HG03045 (cell line): ENCODE measurements at regions not wholly inside any gene's neighbourhood (a gene's known extent, or its start where the extent isn't known, plus 50 kb on each side); places are given as distances from the start of the nearest gene placed in this dataset.
"Not testable (repeated sequence)": the region's sequence is repeated elsewhere in the genome, so short reads cannot be mapped to it uniquely, and the experiment has no call there.

Source experiments
- ATAC-seq: cut with Tn5 transposase; IDR thresholded peaks from one replicate; pipeline ENCODE4 v1.9.1; 2021; ENCODE audit warnings: mild to moderate bottlenecking, moderate library complexity; ENCODE audit not compliant: unreplicated experiment

DNA sequence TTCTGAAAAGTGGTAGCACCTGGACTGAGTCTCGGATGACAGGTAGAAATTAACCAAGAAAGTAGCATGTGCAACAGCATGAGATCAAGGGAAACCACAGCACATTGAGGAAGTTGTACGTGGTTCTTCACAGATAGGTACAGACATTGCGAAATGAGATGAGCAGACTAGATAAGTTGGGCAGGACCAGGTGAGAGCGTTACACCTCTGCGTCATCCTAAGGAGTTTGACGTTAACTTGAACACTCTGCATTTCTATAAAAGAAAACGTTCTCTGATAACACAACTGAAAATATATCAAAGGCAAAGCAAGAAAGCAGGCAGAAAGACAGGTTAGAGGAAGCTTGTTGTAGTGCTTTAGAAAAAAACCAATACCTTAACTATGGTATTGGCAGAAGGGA, 98.5 kb upstream of the RASSF8 start:
- ATAC-seq, result no peak

GRCh38 chr12:25861226-25861625, 97.3 kb upstream of the RASSF8 start:
- ATAC-seq, result no peak

GRCh38 chr12:25864306-25865276, 93.9 kb upstream of the RASSF8 start:
- no peak for ATAC-seq

- ATAC-seq, result no peak
Observed at GRCh38 chr12:25866586-25867378, 91.7 kb upstream of the RASSF8 start.

- no peak for ATAC-seq
Observed at GRCh38 chr12:25868193-25868592, 90.3 kb upstream of the RASSF8 start.

DNA sequence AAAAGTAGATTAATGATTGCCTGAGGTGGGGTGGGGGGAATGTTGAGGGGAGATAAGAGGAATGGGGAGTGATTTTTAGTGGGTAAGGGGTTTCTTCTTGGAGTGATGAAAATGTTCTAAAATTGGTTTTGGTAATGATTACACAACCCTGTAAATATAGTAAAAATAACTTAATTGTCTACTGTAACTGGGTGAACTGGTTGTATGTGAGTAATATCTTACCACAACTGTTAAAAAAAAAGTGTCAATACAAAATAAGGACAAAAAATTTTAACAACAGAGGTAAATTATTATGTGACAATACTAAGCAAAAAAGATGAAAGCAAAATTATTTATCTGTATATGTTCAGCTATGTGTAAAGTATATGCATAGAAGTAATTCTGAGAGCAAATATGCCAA, 86.3 kb upstream of the RASSF8 start:
- ATAC-seq, result no peak

GRCh38 chr12:25875661-25876060, 82.8 kb upstream of the RASSF8 start:
- no peak for ATAC-seq

GRCh38 chr12:25876383-25877045, 82.0 kb upstream of the RASSF8 start:
- ATAC-seq, result no peak

DNA sequence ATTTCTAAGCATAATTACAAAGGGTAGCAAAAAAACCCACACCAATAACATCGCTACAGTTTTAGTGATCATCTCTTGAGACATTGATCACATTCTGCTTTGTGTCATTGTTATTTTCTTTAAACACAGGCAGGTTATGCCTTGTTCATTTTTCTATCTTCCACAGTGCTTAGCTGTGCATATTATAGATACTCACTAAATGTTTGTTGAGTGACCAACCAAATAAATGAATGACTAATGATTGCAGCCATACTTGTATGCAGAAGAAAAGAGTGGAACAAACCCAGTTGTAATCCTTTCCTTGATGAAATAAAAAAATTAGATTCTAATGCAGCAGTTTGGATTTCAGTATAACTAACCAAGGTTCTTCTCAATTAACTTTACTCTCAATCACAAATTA, 81.0 kb upstream of the RASSF8 start:
- no peak for ATAC-seq

DNA sequence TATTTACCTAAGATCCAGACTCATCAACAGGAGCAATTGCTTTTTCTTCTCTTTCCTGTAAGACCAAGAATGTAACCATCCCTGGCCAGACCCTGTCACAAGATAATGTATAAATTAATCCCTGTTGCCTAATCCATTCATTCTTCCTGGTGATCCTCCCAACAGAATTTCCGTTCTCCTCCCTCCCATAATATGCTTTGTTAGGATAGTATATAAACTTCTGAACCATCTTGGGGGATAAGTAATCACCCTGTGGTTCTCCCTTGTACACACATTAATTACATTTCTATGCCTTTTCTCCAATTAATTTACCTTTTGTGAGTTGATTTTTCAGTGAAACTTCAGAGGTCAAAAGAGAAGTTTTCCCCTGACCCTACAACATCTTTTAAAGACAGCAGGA, 76.2 kb upstream of the RASSF8 start:
- ATAC-seq, result no peak

GRCh38 chr12:25883026-25883916, 75.2 kb upstream of the RASSF8 start:
- ATAC-seq, result no peak

DNA sequence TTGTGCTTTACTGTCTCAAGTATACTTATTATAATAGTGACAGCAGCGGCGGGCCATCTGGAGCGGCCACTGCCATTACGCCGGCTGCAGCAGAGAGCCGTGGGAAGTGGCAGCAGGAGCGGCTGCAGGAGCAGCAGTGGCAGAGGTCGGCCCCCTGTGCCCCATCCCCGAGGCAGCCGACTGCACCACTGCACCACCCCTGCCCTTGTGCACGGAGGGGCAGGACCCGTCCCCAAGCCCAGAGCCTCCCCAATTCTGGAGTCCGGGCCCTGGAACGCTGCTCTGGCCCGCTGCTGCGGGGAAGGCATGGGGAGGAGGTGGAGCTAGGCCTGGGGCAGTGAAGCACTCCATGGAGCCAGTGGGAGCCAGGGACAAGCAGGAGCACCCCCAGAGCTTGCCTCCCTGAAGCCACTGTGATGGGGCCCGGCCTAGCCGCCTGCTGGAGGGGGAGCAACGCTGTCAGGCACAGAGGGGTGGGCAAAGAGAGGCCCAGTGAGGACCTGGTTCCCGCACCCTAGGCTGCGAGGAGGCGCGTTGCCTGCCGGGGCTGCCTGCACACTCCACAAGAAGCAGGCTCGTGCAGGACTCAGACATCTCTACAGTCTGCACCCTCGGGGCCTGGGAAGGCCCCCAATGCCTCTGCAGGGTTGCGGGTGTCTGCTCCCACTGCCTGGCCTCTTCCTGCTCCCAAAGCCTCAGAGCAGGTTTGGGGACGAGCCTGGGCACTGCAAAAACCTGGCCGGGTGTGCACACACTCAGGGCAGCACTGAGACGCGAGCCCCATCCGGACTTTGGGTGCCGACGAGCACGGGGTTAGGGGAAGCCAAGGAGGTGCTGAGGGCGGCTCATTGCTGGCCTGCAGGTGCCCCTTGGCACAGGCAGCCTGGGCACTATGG, 74.2 kb upstream of the RASSF8 start:
- ATAC-seq, result no peak

- ATAC-seq, result no peak
Observed at GRCh38 chr12:25884920-25885234, 73.6 kb upstream of the RASSF8 start.

DNA sequence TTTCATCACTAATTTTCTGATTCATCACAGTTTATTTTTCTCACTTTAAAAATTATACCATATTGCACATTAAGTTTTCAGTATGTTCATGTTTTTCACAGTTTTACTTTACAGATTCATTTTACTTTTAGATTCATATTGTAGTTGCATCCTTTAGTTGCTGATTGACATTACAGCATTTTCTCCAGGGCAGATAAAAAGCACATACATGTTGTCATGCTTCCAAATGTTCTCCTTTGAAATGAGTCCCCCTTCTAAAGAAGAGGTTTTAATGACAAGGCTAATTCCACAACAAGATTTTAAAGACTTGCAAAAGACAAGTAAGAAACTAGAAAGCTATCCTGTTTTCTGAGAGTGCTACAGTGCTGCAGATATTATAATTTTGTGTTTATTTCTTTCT, 72.1 kb upstream of the RASSF8 start:
- ATAC-seq, result no peak

GRCh38 chr12:25887367-25887766, 71.1 kb upstream of the RASSF8 start:
- ATAC-seq, result no peak

DNA sequence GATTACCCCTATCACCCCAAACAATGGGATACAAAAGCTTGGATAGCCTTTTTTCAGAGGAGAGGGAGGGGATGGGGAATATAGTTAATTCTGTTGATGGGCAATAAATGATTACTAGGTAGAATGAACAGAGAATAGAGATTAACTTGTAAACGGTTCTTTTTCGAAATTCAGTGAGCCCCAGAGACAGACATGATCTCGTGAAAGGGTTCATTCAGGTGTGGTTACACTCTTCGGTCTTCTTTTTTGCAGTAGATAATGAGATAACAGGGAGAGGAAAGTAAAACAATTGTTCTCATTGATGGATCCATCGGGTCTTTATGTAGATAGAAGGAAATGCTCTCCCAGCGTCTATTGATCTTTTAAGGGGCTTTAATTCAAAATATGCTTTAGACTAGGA, 69.3 kb upstream of the RASSF8 start:
- no peak for ATAC-seq

- not testable (repeated sequence) for ATAC-seq
Observed at GRCh38 chr12:25891095-25891494, 67.4 kb upstream of the RASSF8 start.

DNA sequence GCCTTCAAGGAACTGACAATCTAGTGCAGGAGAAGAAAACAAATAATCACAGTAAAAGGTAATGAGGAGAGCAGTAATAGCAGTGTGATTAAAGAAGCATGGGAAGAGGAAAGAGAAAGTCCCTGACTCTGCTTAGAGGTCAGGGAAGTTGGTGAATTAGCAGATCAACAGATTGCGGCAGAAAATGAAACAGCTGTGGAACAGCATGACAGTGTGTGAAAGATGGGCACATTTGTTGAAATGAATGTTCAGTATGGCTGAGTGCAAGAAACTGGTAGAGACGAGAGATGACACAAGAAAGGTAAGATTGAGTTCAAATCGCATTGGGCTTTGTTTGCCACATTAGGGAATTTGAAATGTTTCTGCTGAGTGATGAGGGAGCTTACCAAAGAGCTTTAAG, 63.7 kb upstream of the RASSF8 start:
- no peak for ATAC-seq

DNA sequence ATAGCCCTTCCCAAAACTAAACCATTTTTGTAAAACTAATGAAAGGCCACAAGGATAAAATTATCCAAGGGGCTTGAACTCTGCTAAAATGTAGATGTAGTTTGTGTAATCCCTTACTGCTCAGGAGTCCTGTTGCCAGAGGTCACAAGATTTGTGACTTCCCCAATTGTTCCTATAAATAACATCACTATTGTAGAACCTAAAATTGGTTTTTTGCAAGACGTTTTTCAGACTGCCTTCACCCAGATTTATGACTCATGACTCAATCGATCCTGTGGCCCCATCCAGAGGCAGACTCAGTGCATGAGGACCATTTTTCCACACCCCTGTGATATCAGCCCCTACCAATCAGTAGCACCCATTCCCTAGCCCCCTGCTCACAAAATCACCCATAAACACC, 61.5 kb upstream of the RASSF8 start:
- no peak for ATAC-seq
